Ishikawa (cell line): ENCODE measurements at regions not wholly inside any gene's neighbourhood (a gene's known extent, or its start where the extent isn't known, plus 50 kb on each side); places are given as distances from the start of the nearest gene placed in this dataset.

ENCODE experiments used
- CEBPB ChIP-seq: IDR thresholded peaks from 2 replicates; pipeline ENCODE4 v1.6.1; 2012
- RAD21 ChIP-seq: IDR thresholded peaks from 2 replicates; pipeline ENCODE4 v1.6.1; 2012; ENCODE audit warnings: low read depth
- YY1 ChIP-seq: IDR thresholded peaks from 2 replicates; pipeline ENCODE4 v1.6.1; 2012; ENCODE audit warnings: low read depth

DNA sequence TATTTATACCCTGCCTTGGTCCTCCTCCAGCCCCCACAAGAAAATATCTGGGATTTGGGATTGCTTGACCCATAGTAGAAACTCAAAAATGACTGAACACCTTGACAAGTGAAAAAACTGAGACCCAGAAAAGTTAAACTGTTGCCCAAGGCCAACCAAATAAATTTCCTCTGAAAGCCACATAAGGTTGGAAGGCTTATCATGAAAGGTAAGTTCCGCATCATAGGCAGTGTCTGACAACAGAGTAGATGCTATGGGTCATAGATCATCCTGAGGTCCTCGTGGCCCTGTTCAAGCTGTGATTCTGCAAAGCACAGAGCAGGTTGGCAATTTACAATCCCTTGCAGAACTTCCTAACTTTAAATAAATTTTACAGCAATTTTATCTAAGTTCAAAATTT lies 140.8 kb upstream of the TSC22D2 start:
- TF ChIP-seq YY1 (no peak), RAD21 (no peak), CEBPB (no peak)
